Esophagus squamous epithelium (tissue), 5 donors: ENCODE measurements at regions not wholly inside any gene's neighbourhood (a gene's known extent, or its start where the extent isn't known, plus 50 kb on each side); places are given as distances from the start of the nearest gene placed in this dataset.

Source experiments
- DNase-seq: peaks from one replicate; lab custom pipeline; 2025; lab: John Stamatoyannopoulos, UW
- H3K27ac ChIP-seq, 4 donors: fragments of 200-600 bp; sonication (generic); one replicate each; pipeline ENCODE4 v1.5.1; 2016 to 2019; ENCODE audit warnings: mild to moderate bottlenecking in 1 of 4
- H3K27me3 ChIP-seq, 4 donors: fragments of 200-600 bp; sonication (generic); 1 replicate in 3 of 4; 2 replicates in 1 of 4; pipeline versions ENCODE4 v1.5.1 to v1.6.0; 2017 to 2021; ENCODE audit warnings: antibody characterized with exemption in 1 of 4
- H3K36me3 ChIP-seq, 3 donors: fragments of 200-600 bp; sonication (generic); one replicate each; pipeline ENCODE4 v1.5.1; 2016 to 2019
- H3K4me1 ChIP-seq, 3 donors: fragments of 200-600 bp; sonication (generic); one replicate each; pipeline ENCODE4 v1.5.1; 2017 to 2019
- H3K4me3 ChIP-seq, 4 donors: fragments of 200-600 bp; sonication (generic); 1 replicate in 3 of 4; 2 replicates in 1 of 4; pipeline ENCODE4 v1.5.1; 2016 to 2019; ENCODE audit warnings: mild to moderate bottlenecking in 2 of 4, moderate library complexity in 1 of 4
- H3K9me3 ChIP-seq, 3 donors: fragments of 200-600 bp; sonication (generic); one replicate each; pipeline ENCODE4 v1.5.1; 2016 to 2019
- POLR2A ChIP-seq, 4 donors: fragments of 450-650 bp; IDR thresholded peaks; one replicate each; pipeline ENCODE4 v1.6.1; 2017; ENCODE audit warnings: antibody characterized with exemption in 4 of 4, mild to moderate bottlenecking in 4 of 4, moderate library complexity in 3 of 4
- WGBS, 2 donors: methylation state at CpG; one replicate each; pipeline ENCODE4 v1.1.5; 2018; 5-methylcytosine and 5-hydroxymethylcytosine counted together
- intact Hi-C: fragments of 100-400 bp; cut with DNase I; formaldehyde crosslinking; loops from one replicate; pipeline ENCODE4 v1.15.0; 2022
- TF ChIP-seq, protein P1 (sequence below), 6 experiments: fragments of 450-650 bp in 4 of 6; fragments of 200-600 bp in 2 of 6; sonication (generic) in 2 of 6; IDR thresholded peaks; one replicate each; pipeline ENCODE4 v1.5.1; 2016 to 2019; ENCODE audit warnings: antibody characterized with exemption in 6 of 6, mild to moderate bottlenecking in 4 of 6, moderate library complexity in 4 of 6
- donor health status: DM: yes; HTN: yes; CAD: no.

- 19 to 72% methylated on average over 1 to 3 of the region's 5 CpGs for WGBS, 2 donors
- no peak for TF ChIP-seq POLR2A (IDR thresholded peaks at IDR 0.05)
- TF ChIP-seq, protein P1, sequence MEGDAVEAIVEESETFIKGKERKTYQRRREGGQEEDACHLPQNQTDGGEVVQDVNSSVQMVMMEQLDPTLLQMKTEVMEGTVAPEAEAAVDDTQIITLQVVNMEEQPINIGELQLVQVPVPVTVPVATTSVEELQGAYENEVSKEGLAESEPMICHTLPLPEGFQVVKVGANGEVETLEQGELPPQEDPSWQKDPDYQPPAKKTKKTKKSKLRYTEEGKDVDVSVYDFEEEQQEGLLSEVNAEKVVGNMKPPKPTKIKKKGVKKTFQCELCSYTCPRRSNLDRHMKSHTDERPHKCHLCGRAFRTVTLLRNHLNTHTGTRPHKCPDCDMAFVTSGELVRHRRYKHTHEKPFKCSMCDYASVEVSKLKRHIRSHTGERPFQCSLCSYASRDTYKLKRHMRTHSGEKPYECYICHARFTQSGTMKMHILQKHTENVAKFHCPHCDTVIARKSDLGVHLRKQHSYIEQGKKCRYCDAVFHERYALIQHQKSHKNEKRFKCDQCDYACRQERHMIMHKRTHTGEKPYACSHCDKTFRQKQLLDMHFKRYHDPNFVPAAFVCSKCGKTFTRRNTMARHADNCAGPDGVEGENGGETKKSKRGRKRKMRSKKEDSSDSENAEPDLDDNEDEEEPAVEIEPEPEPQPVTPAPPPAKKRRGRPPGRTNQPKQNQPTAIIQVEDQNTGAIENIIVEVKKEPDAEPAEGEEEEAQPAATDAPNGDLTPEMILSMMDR (IDR thresholded peaks at IDR 0.05) = no peak
- no peaks in the 10 kb centered on the region for H3K9me3 ChIP-seq
- no peaks in the 10 kb centered on the region for H3K36me3 ChIP-seq
- DNase-seq = no peak
- peaks cover 0 to 4% (median 0%) of the 10 kb centered on the region in 3 donors for H3K4me1 ChIP-seq
- no peak overlapping the region for H3K27ac ChIP-seq
- no peaks in the 10 kb centered on the region for H3K27me3 ChIP-seq
- intact Hi-C loops = no loop called here
- H3K4me3 ChIP-seq = no peak overlapping the region
These were observed 111.9 kb downstream of the CCDC34 start for GRCh38 chr11:27250867-27251665.

- no peak for DNase-seq
- H3K4me3 ChIP-seq = no peak overlapping the region
- H3K4me1 ChIP-seq = peaks cover 0 to 4% (median 0%) of the 10 kb centered on the region in 3 donors
- H3K36me3 ChIP-seq = no peaks in the 10 kb centered on the region
- TF ChIP-seq, protein P1 (IDR thresholded peaks at IDR 0.05) = no peak
- TF ChIP-seq POLR2A (IDR thresholded peaks at IDR 0.05) = no peak
- no peaks in the 10 kb centered on the region for H3K27me3 ChIP-seq
- H3K9me3 ChIP-seq = no peaks in the 10 kb centered on the region
- WGBS, 2 donors = 68 to 80% methylated on average over 11 to 13 of the region's 13 CpGs
- H3K27ac ChIP-seq = no peak overlapping the region
- intact Hi-C loops = no loop called here
These were observed 114.2 kb downstream of the CCDC34 start for GRCh38 chr11:27248576-27249509.

DNA sequence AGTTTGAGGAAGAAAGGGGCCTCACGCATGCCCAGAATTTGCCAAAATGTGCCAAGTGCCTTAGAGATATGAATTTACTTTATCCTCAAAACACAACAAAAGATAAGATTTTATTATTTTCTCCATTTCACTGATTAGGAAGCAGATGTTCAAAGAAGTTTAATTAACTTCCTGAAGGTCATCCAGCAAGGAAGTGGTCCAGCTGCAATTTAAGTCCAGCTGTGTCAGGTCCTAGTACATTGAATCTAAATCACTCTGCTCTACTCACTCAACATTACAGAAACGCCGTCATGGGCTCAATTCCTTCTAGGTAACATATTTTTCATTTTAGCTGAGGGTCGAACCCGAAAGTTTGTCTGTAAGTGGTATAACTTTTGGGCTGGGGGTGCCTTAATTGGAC lies 115.4 kb downstream of the CCDC34 start:
- H3K4me3 ChIP-seq = no peak overlapping the region
- H3K4me1 ChIP-seq = peaks cover 0 to 4% (median 0%) of the 10 kb centered on the region in 3 donors
- 79 to 95% methylated on average over 5 of the region's 5 CpGs for WGBS, 2 donors
- no peaks in the 10 kb centered on the region for H3K9me3 ChIP-seq
- no peak for TF ChIP-seq POLR2A (IDR thresholded peaks at IDR 0.05)
- TF ChIP-seq, protein P1 (IDR thresholded peaks at IDR 0.05) = no peak
- intact Hi-C loops = no loop called here
- H3K36me3 ChIP-seq = no peaks in the 10 kb centered on the region
- no peaks in the 10 kb centered on the region for H3K27me3 ChIP-seq
- DNase-seq = no peak
- no peak overlapping the region for H3K27ac ChIP-seq

- intact Hi-C loops = no loop called here
These were observed 116.1 kb downstream of the CCDC34 start for GRCh38 chr11:27246925-27247324.

More at GRCh38 chr11:27246925-27247324, 116.1 kb downstream of the CCDC34 start:
- Histone ChIP-seq H3K36me3 (no peaks in the 10 kb centered on the region), H3K4me1 (peaks cover 0 to 4% (median 0%) of the 10 kb centered on the region in 3 donors), H3K4me3 (no peak overlapping the region), H3K9me3 (no peaks in the 10 kb centered on the region), H3K27ac (no peak overlapping the region), H3K27me3 (no peaks in the 10 kb centered on the region)
- WGBS, 2 donors = 48 to 54% methylated on average over 3 of the region's 3 CpGs
- TF ChIP-seq POLR2A (IDR thresholded peaks at IDR 0.05) = no peak
- TF ChIP-seq, protein P1 (IDR thresholded peaks at IDR 0.05) = no peak
- DNase-seq = no peak
